ENCODE measurements at regions not wholly inside any gene's neighbourhood (a gene's known extent, or its start where the extent isn't known, plus 50 kb on each side); places are given as distances from the start of the nearest gene placed in this dataset.

- no peak for TF ChIP-seq CTCF (IDR thresholded peaks at IDR 0.05)
- no peak for TF ChIP-seq POLR2AphosphoS5 (IDR thresholded peaks at IDR 0.05)
- TF ChIP-seq POLR2A (IDR thresholded peaks at IDR 0.05), result no peak
These were observed 189.3 kb downstream of the RNF152 start for GRCh38 chr18:61703508-61703907.
